Transverse colon (tissue), 4 donors: ENCODE measurements at regions not wholly inside any gene's neighbourhood (a gene's known extent, or its start where the extent isn't known, plus 50 kb on each side); places are given as distances from the start of the nearest gene placed in this dataset.
"Not testable (repeated sequence)": the region's sequence is repeated elsewhere in the genome, so short reads cannot be mapped to it uniquely, and the experiment has no call there.

Source experiments
- DNase-seq: peaks from one replicate; pipeline ENCODE4 v3.0.0-alpha.2; 2019
- H3K27ac ChIP-seq, 4 donors: fragments of 200-600 bp; sonication (generic); 2 replicates each; pipeline ENCODE4 v1.5.1; 2016 to 2018; ENCODE audit warnings: inconsistent platforms in 4 of 4
- H3K27me3 ChIP-seq: fragments of 200-600 bp; sonication (generic); 2 replicates; pipeline ENCODE4 v1.5.1; 2017; ENCODE audit warnings: inconsistent platforms
- H3K36me3 ChIP-seq, 4 donors: fragments of 200-600 bp; sonication (generic); 2 replicates each; pipeline ENCODE4 v1.5.1; 2017 to 2019; ENCODE audit warnings: inconsistent platforms in 4 of 4
- H3K4me1 ChIP-seq, 4 donors: fragments of 200-600 bp; sonication (generic); 2 replicates each; pipeline ENCODE4 v1.5.1; 2017 to 2020; ENCODE audit warnings: inconsistent platforms in 4 of 4
- H3K4me3 ChIP-seq, 4 donors: fragments of 200-600 bp; sonication (generic); 1 replicate in 1 of 4; 2 replicates in 3 of 4; pipeline versions ENCODE4 v1.5.1 to v1.6.1; 2017 to 2019; ENCODE audit warnings: inconsistent platforms in 4 of 4
- H3K9me3 ChIP-seq, 2 donors: fragments of 200-600 bp; sonication (generic); 2 replicates each; pipeline ENCODE4 v1.5.1; 2017 to 2019; ENCODE audit warnings: inconsistent platforms in 2 of 2
- CTCF ChIP-seq, 5 experiments: fragments of 200-600 bp in 3 of 5; fragments of 450-650 bp in 2 of 5; sonication (generic) in 3 of 5; IDR thresholded peaks; 1 replicate in 2 of 5; 2 replicates in 3 of 5; pipeline ENCODE4 v1.5.1; 2016 to 2017; ENCODE audit warnings: antibody characterized with exemption in 5 of 5, inconsistent platforms in 3 of 5, mild to moderate bottlenecking in 2 of 5, moderate library complexity in 1 of 5
- EP300 ChIP-seq: sonication (generic); formaldehyde crosslinking; IDR thresholded peaks from one replicate; pipeline ENCODE4 v1.6.1; 2017; ENCODE audit warnings: antibody characterized with exemption, low read depth
- POLR2A ChIP-seq: fragments of 450-650 bp; IDR thresholded peaks from one replicate; pipeline ENCODE4 v1.6.1; 2016; ENCODE audit warnings: antibody characterized with exemption, mild to moderate bottlenecking, moderate library complexity
- POLR2AphosphoS5 ChIP-seq, 3 donors: sonication (generic); formaldehyde crosslinking; IDR thresholded peaks; one replicate each; pipeline ENCODE4 v1.6.1; 2016; ENCODE audit warnings: antibody characterized with exemption in 3 of 3
- WGBS, 2 donors: methylation state at CpG; one replicate each; pipeline ENCODE4 v1.1.5; 2018; ENCODE audit warnings: low coverage in 1 of 2; 5-methylcytosine and 5-hydroxymethylcytosine counted together
- in situ Hi-C, 4 donors: fragments of 200-750 bp; cut with MboI; loops; one replicate each; pipeline versions ENCODE4 v1.15.0 to v1.15.1; 2017; ENCODE audit warnings: low sequenced_read_pairs in 3 of 4, low pct_ligation_motif_present in 1 of 4, low pct_unique_long_range_greater_than_20kb in 1 of 4
- intact Hi-C: fragments of 100-400 bp; cut with DNase I; formaldehyde crosslinking; loops from one replicate; pipeline ENCODE4 v1.15.1; 2023; ENCODE audit warnings: low total_unique reads

GRCh38 chr7:73936967-73937366 is 76.0 kb downstream of the TMEM270 start:
- Histone ChIP-seq H3K36me3 (no peaks in the 10 kb centered on the region), H3K27me3 (no peaks in the 10 kb centered on the region), H3K27ac (no peak overlapping the region), H3K4me1 (no peaks in the 10 kb centered on the region), H3K9me3 (peaks cover 0 to 9% of the 10 kb centered on the region in 2 donors), H3K4me3 (no peak overlapping the region)
- intact Hi-C loops = no loop called here
- no peak for TF ChIP-seq CTCF (IDR thresholded peaks at IDR 0.05)
- TF ChIP-seq POLR2A = no peak
- WGBS, 2 donors = 62 to 81% methylated on average over 4 of the region's 4 CpGs
- in situ Hi-C loops = no loop called here
- no peak for DNase-seq

- H3K36me3 ChIP-seq, H3K4me3 ChIP-seq, intact Hi-C loops, DNase-seq, H3K9me3 ChIP-seq, H3K4me1 ChIP-seq, H3K27ac ChIP-seq, H3K27me3 ChIP-seq, in situ Hi-C loops: not testable (repeated sequence)
- 86 to 90% methylated on average over 1 to 5 of the region's 5 CpGs for WGBS, 2 donors
Measured at GRCh38 chr7:73937650-73938049, 76.7 kb downstream of the TMEM270 start.

- Histone ChIP-seq H3K27ac (no peak overlapping the region), H3K27me3 (no peaks in the 10 kb centered on the region), H3K4me1 (no peaks in the 10 kb centered on the region), H3K9me3 (peaks cover 0 to 9% of the 10 kb centered on the region in 2 donors), H3K36me3 (no peaks in the 10 kb centered on the region), H3K4me3 (no peak overlapping the region)
- 88 to 100% methylated on average over 1 of the region's 1 CpG for WGBS, 2 donors
- in situ Hi-C loops = no loop called here
- no peak for DNase-seq
- intact Hi-C loops = no loop called here
- TF ChIP-seq EP300 (no peak), POLR2A (no peak), POLR2AphosphoS5 (IDR thresholded peaks at IDR 0.05) (no peak), CTCF (IDR thresholded peaks at IDR 0.05) (no peak)
Measured at GRCh38 chr7:73939528-73939927, 78.6 kb downstream of the TMEM270 start.

GRCh38 chr7:73940701-73941238 is 79.8 kb downstream of the TMEM270 start:
- Histone ChIP-seq H3K27ac (no peak overlapping the region), H3K4me1 (no peaks in the 10 kb centered on the region), H3K9me3 (peaks cover 0 to 17% of the 10 kb centered on the region in 2 donors), H3K36me3 (no peaks in the 10 kb centered on the region), H3K4me3 (no peak overlapping the region), H3K27me3 (no peaks in the 10 kb centered on the region)
- no peak for DNase-seq
- intact Hi-C loops = no loop called here
- no peak for TF ChIP-seq POLR2AphosphoS5 (IDR thresholded peaks at IDR 0.05)
- TF ChIP-seq POLR2A = no peak
- no peak for TF ChIP-seq EP300
- no peak for TF ChIP-seq CTCF (IDR thresholded peaks at IDR 0.05)
- 76 to 91% methylated on average over 2 of the region's 2 CpGs for WGBS, 2 donors
- in situ Hi-C loops = no loop called here

- no peak for DNase-seq
- Histone ChIP-seq H3K9me3 (peaks cover 0 to 17% of the 10 kb centered on the region in 2 donors), H3K4me3 (no peak overlapping the region), H3K4me1 (no peaks in the 10 kb centered on the region), H3K27me3 (no peaks in the 10 kb centered on the region), H3K27ac (no peak overlapping the region), H3K36me3 (no peaks in the 10 kb centered on the region)
- TF ChIP-seq CTCF (IDR thresholded peaks at IDR 0.05) (no peak), POLR2AphosphoS5 (IDR thresholded peaks at IDR 0.05) (no peak), POLR2A (no peak), EP300 (no peak)
- intact Hi-C loops = no loop called here
- 83 to 85% methylated on average over 2 of the region's 2 CpGs for WGBS, 2 donors
- in situ Hi-C loops = no loop called here
Measured at GRCh38 chr7:73941836-73942551, 81.0 kb downstream of the TMEM270 start.
